ENCODE measurements at regions not wholly inside any gene's neighbourhood (a gene's known extent, or its start where the extent isn't known, plus 50 kb on each side); places are given as distances from the start of the nearest gene placed in this dataset.

DNA sequence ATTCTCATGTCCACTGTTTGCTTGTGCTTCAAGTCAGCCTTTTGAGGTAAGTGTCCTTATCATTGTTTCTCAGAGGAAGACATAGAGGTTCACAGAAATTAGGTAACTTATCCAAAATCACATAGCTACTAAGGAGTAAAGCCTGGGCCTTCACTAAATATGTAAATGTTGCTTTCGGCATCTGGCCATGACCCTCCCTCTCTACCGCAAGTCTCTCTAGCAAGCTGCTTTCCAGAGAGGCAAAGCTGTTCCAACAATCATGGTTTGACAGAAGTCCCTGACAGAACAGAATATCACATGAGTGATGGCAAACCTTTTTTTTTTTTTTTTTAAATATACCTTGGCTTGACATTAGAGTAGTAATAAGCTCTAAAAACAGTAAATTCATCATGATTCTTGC is 94.5 kb upstream of the F3 start:
- DNase-seq = no peak
- Histone ChIP-seq H3K4me1 (ENCODE audit: control insufficient read depth, insufficient read depth, low read length) (no peaks in the 10 kb centered on the region), H3K36me3 (ENCODE audit: control insufficient read depth, insufficient read depth, low read length) (no peaks in the 10 kb centered on the region), H3K27me3 (ENCODE audit: control insufficient read depth, insufficient read depth, low read length) (no peaks in the 10 kb centered on the region), H3K9me3 (replicated peaks; ENCODE audit: control insufficient read depth, low read depth, low read length) (no peaks in the 10 kb centered on the region), H3K4me3 (ENCODE audit: low read length) (no peak overlapping the region), H3K27ac (ENCODE audit: low read length) (no peak overlapping the region)
- no CpG with 5 or more reads among the region's 2 CpGs for WGBS (ENCODE audit: insufficient coverage)

- Histone ChIP-seq H3K27ac (ENCODE audit: low read length) (no peak overlapping the region), H3K4me3 (ENCODE audit: low read length) (no peak overlapping the region), H3K27me3 (ENCODE audit: control insufficient read depth, insufficient read depth, low read length) (no peaks in the 10 kb centered on the region), H3K9me3 (replicated peaks; ENCODE audit: control insufficient read depth, low read depth, low read length) (no peaks in the 10 kb centered on the region), H3K36me3 (ENCODE audit: control insufficient read depth, insufficient read depth, low read length) (no peaks in the 10 kb centered on the region), H3K4me1 (ENCODE audit: control insufficient read depth, insufficient read depth, low read length) (no peaks in the 10 kb centered on the region)
- WGBS (ENCODE audit: insufficient coverage) = no CpG with 5 or more reads among the region's 2 CpGs
- DNase-seq = no peak
Measured at GRCh38 chr1:94634977-94635416, 93.4 kb upstream of the F3 start.

DNA sequence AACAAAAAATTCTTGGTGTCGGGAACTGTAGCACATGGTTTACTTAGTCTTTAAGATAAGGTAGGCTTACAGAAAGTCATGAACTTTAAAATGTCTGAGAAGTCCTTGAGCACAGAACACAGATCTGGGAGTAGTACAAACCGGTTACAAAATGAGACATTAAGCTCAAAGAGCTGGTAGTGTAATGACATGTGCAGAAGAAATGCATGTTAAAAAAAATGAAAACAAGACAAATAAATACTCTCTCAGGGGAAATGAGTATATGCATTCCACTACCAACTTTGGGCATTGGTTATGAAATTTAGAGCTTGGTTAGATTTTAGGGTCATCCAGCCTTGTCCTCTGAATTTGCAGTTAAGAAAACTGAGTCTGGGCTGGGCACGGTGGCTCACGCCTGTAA is 91.5 kb upstream of the F3 start:
- Histone ChIP-seq H3K27me3 (ENCODE audit: control insufficient read depth, insufficient read depth, low read length) (no peaks in the 10 kb centered on the region), H3K9me3 (replicated peaks; ENCODE audit: control insufficient read depth, low read depth, low read length) (no peaks in the 10 kb centered on the region), H3K27ac (ENCODE audit: low read length) (no peak overlapping the region), H3K4me3 (ENCODE audit: low read length) (no peak overlapping the region), H3K4me1 (ENCODE audit: control insufficient read depth, insufficient read depth, low read length) (no peaks in the 10 kb centered on the region), H3K36me3 (ENCODE audit: control insufficient read depth, insufficient read depth, low read length) (no peaks in the 10 kb centered on the region)
- no peak for DNase-seq
- 90% methylated on average over 1 of the region's 4 CpGs for WGBS (ENCODE audit: insufficient coverage)

- Histone ChIP-seq H3K36me3 (ENCODE audit: control insufficient read depth, insufficient read depth, low read length) (no peaks in the 10 kb centered on the region), H3K9me3 (replicated peaks; ENCODE audit: control insufficient read depth, low read depth, low read length) (no peaks in the 10 kb centered on the region), H3K4me3 (ENCODE audit: low read length) (no peak overlapping the region), H3K27ac (ENCODE audit: low read length) (no peak overlapping the region), H3K27me3 (ENCODE audit: control insufficient read depth, insufficient read depth, low read length) (no peaks in the 10 kb centered on the region), H3K4me1 (ENCODE audit: control insufficient read depth, insufficient read depth, low read length) (no peaks in the 10 kb centered on the region)
- no peak for DNase-seq
- WGBS (ENCODE audit: insufficient coverage) = 83% methylated on average over 14 of the region's 16 CpGs
Measured at GRCh38 chr1:94629259-94630181, 88.0 kb upstream of the F3 start.

- no peak overlapping the region for H3K27ac ChIP-seq (ENCODE audit: low read length)
- WGBS (ENCODE audit: insufficient coverage) = 82% methylated on average over 5 of the region's 6 CpGs
Measured at GRCh38 chr1:94628499-94628843, 86.9 kb upstream of the F3 start.

GRCh38 chr1:94627771-94628498 is 86.4 kb upstream of the F3 start:
- Histone ChIP-seq H3K9me3 (replicated peaks; ENCODE audit: control insufficient read depth, low read depth, low read length) (no peaks in the 10 kb centered on the region), H3K36me3 (ENCODE audit: control insufficient read depth, insufficient read depth, low read length) (no peaks in the 10 kb centered on the region), H3K4me1 (ENCODE audit: control insufficient read depth, insufficient read depth, low read length) (peaks cover 5% of the 10 kb centered on the region), H3K27ac (ENCODE audit: low read length) (no peak overlapping the region), H3K4me3 (ENCODE audit: low read length) (no peak overlapping the region), H3K27me3 (ENCODE audit: control insufficient read depth, insufficient read depth, low read length) (peaks cover 5% of the 10 kb centered on the region)
- no peak for DNase-seq
- WGBS (ENCODE audit: insufficient coverage) = 92% methylated on average over 5 of the region's 10 CpGs

More at GRCh38 chr1:94628499-94628843, 86.9 kb upstream of the F3 start:
- H3K4me1 ChIP-seq (ENCODE audit: control insufficient read depth, insufficient read depth, low read length) = peaks cover 3% of the 10 kb centered on the region
- H3K9me3 ChIP-seq (replicated peaks; ENCODE audit: control insufficient read depth, low read depth, low read length) = no peaks in the 10 kb centered on the region
- H3K27me3 ChIP-seq (ENCODE audit: control insufficient read depth, insufficient read depth, low read length) = peaks cover 3% of the 10 kb centered on the region
- DNase-seq = no peak
- H3K4me3 ChIP-seq (ENCODE audit: low read length) = no peak overlapping the region
- no peaks in the 10 kb centered on the region for H3K36me3 ChIP-seq (ENCODE audit: control insufficient read depth, insufficient read depth, low read length)

- Histone ChIP-seq H3K9me3 (replicated peaks; ENCODE audit: control insufficient read depth, low read depth, low read length) (no peaks in the 10 kb centered on the region), H3K27ac (ENCODE audit: low read length) (no peak overlapping the region), H3K36me3 (ENCODE audit: control insufficient read depth, insufficient read depth, low read length) (no peaks in the 10 kb centered on the region), H3K27me3 (ENCODE audit: control insufficient read depth, insufficient read depth, low read length) (peaks cover 5% of the 10 kb centered on the region), H3K4me1 (ENCODE audit: control insufficient read depth, insufficient read depth, low read length) (peaks cover 5% of the 10 kb centered on the region), H3K4me3 (ENCODE audit: low read length) (no peak overlapping the region)
- 64% methylated on average over 7 of the region's 8 CpGs for WGBS (ENCODE audit: insufficient coverage)
- DNase-seq = no peak
Measured at GRCh38 chr1:94624203-94624602, 82.6 kb upstream of the F3 start.

- no peaks in the 10 kb centered on the region for H3K9me3 ChIP-seq (replicated peaks; ENCODE audit: control insufficient read depth, low read depth, low read length)
- H3K27me3 ChIP-seq (ENCODE audit: control insufficient read depth, insufficient read depth, low read length) = peaks cover 5% of the 10 kb centered on the region
- 71% methylated on average over 1 of the region's 8 CpGs for WGBS (ENCODE audit: insufficient coverage)
- no peak overlapping the region for H3K4me3 ChIP-seq (ENCODE audit: low read length)
- H3K4me1 ChIP-seq (ENCODE audit: control insufficient read depth, insufficient read depth, low read length) = peaks cover 5% of the 10 kb centered on the region
- H3K36me3 ChIP-seq (ENCODE audit: control insufficient read depth, insufficient read depth, low read length) = no peaks in the 10 kb centered on the region
- no peak overlapping the region for H3K27ac ChIP-seq (ENCODE audit: low read length)
- no peak for DNase-seq
Measured at GRCh38 chr1:94623560-94624148, 82.1 kb upstream of the F3 start.

- Histone ChIP-seq H3K4me1 (ENCODE audit: control insufficient read depth, insufficient read depth, low read length) (peaks cover 5% of the 10 kb centered on the region), H3K27ac (ENCODE audit: low read length) (no peak overlapping the region), H3K36me3 (ENCODE audit: control insufficient read depth, insufficient read depth, low read length) (no peaks in the 10 kb centered on the region), H3K4me3 (ENCODE audit: low read length) (no peak overlapping the region), H3K27me3 (ENCODE audit: control insufficient read depth, insufficient read depth, low read length) (peaks cover 5% of the 10 kb centered on the region), H3K9me3 (replicated peaks; ENCODE audit: control insufficient read depth, low read depth, low read length) (no peaks in the 10 kb centered on the region)
- DNase-seq = no peak
- WGBS (ENCODE audit: insufficient coverage) = 89% methylated on average over 6 of the region's 10 CpGs
Measured at GRCh38 chr1:94622757-94623156, 81.2 kb upstream of the F3 start.

GRCh38 chr1:94621802-94622201 is 80.2 kb upstream of the F3 start:
- H3K27me3 ChIP-seq (ENCODE audit: control insufficient read depth, insufficient read depth, low read length) = peaks cover 5% of the 10 kb centered on the region
- H3K4me3 ChIP-seq (ENCODE audit: low read length) = no peak overlapping the region
- no peaks in the 10 kb centered on the region for H3K36me3 ChIP-seq (ENCODE audit: control insufficient read depth, insufficient read depth, low read length)
- DNase-seq = no peak
- H3K9me3 ChIP-seq (replicated peaks; ENCODE audit: control insufficient read depth, low read depth, low read length) = no peaks in the 10 kb centered on the region
- H3K4me1 ChIP-seq (ENCODE audit: control insufficient read depth, insufficient read depth, low read length) = peaks cover 5% of the 10 kb centered on the region
- no peak overlapping the region for H3K27ac ChIP-seq (ENCODE audit: low read length)
